ENCODE measurements at regions not wholly inside any gene's neighbourhood (a gene's known extent, or its start where the extent isn't known, plus 50 kb on each side); places are given as distances from the start of the nearest gene placed in this dataset.

- intact Hi-C loops (cut with DNase I; ENCODE audit: low total_unique reads), result no loop called here
- Histone ChIP-seq H3K9me3 (no peaks in the 10 kb centered on the region), H3K27me3 (replicated peaks in 1 of 7) (no peaks in the 10 kb centered on the region), H3K4me1 (no peaks in the 10 kb centered on the region), H3K27ac (no peak overlapping the region), H3K36me3 (no peaks in the 10 kb centered on the region), H3K4me3 (no peak overlapping the region)
- 63 to 77% (median 69%) methylated on average over 2 of the region's 2 CpGs for WGBS, 5 donors
- TF ChIP-seq, protein P1, sequence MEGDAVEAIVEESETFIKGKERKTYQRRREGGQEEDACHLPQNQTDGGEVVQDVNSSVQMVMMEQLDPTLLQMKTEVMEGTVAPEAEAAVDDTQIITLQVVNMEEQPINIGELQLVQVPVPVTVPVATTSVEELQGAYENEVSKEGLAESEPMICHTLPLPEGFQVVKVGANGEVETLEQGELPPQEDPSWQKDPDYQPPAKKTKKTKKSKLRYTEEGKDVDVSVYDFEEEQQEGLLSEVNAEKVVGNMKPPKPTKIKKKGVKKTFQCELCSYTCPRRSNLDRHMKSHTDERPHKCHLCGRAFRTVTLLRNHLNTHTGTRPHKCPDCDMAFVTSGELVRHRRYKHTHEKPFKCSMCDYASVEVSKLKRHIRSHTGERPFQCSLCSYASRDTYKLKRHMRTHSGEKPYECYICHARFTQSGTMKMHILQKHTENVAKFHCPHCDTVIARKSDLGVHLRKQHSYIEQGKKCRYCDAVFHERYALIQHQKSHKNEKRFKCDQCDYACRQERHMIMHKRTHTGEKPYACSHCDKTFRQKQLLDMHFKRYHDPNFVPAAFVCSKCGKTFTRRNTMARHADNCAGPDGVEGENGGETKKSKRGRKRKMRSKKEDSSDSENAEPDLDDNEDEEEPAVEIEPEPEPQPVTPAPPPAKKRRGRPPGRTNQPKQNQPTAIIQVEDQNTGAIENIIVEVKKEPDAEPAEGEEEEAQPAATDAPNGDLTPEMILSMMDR (IDR thresholded peaks at IDR 0.05 in 8 of 11, conservative IDR thresholded peaks at IDR 0.05 in 3 of 11), result no peak
- TF ChIP-seq POLR2A (IDR thresholded peaks at IDR 0.05), result no peak
- DNase-seq, result no peak
These were observed 106.8 kb downstream of the MSX2 start for GRCh38 chr5:174831031-174831660.

DNA sequence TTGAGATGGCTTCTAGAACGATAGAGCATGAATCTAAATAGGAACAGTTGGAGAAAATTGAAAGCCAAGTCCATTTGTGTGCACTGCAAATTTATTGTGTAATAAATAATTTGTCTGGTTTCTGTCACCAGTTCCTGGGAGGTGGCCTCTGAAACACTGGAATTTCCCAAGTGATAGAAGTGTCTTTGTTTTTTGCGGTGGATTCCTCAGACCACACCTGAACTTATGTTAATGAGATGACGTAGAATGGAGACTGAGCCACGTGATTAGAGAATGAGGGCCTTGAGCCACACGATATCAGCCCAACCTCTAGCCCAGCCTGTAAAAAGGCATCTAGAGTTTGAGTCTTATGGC, 105.1 kb downstream of the MSX2 start:
- Histone ChIP-seq H3K4me3 (no peak overlapping the region), H3K27me3 (replicated peaks in 1 of 7) (no peaks in the 10 kb centered on the region), H3K9me3 (no peaks in the 10 kb centered on the region), H3K27ac (no peak overlapping the region), H3K36me3 (no peaks in the 10 kb centered on the region), H3K4me1 (no peaks in the 10 kb centered on the region)
- TF ChIP-seq POLR2AphosphoS5 (IDR thresholded peaks at IDR 0.05) (no peak), POLR2A (IDR thresholded peaks at IDR 0.05) (no peak)
- TF ChIP-seq, protein P1 (IDR thresholded peaks at IDR 0.05 in 8 of 11, conservative IDR thresholded peaks at IDR 0.05 in 3 of 11), result no peak
- no peak for DNase-seq
- 67 to 79% (median 72%) methylated on average over 5 of the region's 5 CpGs for WGBS, 5 donors
- intact Hi-C loops (cut with DNase I; ENCODE audit: low total_unique reads), result no loop called here

- Histone ChIP-seq H3K27me3 (replicated peaks in 1 of 7) (no peaks in the 10 kb centered on the region), H3K9me3 (no peaks in the 10 kb centered on the region), H3K4me1 (no peaks in the 10 kb centered on the region), H3K4me3 (no peak overlapping the region), H3K36me3 (no peaks in the 10 kb centered on the region), H3K27ac (no peak overlapping the region)
- TF ChIP-seq POLR2AphosphoS5 (IDR thresholded peaks at IDR 0.05) (no peak), POLR2A (IDR thresholded peaks at IDR 0.05) (no peak)
- TF ChIP-seq, protein P1 (IDR thresholded peaks at IDR 0.05 in 8 of 11, conservative IDR thresholded peaks at IDR 0.05 in 3 of 11), result no peak
- WGBS, 5 donors, result 69 to 76% (median 71%) methylated on average over 10 of the region's 10 CpGs
- no peak for DNase-seq
- intact Hi-C loops (cut with DNase I; ENCODE audit: low total_unique reads), result no loop called here
These were observed 104.6 kb downstream of the MSX2 start for GRCh38 chr5:174828804-174829510.

DNA sequence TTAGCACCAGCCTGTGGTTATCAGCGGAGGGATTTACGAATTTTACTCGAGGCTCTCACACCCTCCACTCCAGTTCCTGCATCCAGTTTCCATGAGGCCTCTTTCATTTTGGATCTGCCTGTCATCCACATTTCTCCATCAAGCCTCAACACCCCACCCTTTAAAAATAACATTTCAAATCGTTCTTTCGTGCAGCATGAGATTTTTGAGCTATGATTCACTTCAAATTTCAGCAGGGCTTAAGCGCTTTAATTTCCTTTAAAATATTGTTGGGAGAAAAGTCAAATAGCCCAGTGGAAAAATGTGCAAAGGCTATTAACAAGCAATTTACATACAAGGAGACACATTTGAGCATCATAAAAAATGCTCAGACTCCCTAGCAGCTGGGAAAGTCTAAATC, 103.2 kb downstream of the MSX2 start:
- TF ChIP-seq, protein P1 (IDR thresholded peaks at IDR 0.05 in 8 of 11, conservative IDR thresholded peaks at IDR 0.05 in 3 of 11), result no peak
- no peak for TF ChIP-seq POLR2AphosphoS5 (IDR thresholded peaks at IDR 0.05)
- TF ChIP-seq POLR2A (IDR thresholded peaks at IDR 0.05), result no peak
- no peaks in the 10 kb centered on the region for H3K4me1 ChIP-seq
- DNase-seq, result no peak
- H3K9me3 ChIP-seq, result no peaks in the 10 kb centered on the region
- H3K27ac ChIP-seq, result no peak overlapping the region
- no peak overlapping the region for H3K4me3 ChIP-seq
- 78 to 91% (median 82%) methylated on average over 6 of the region's 6 CpGs for WGBS, 5 donors
- H3K36me3 ChIP-seq, result no peaks in the 10 kb centered on the region
- H3K27me3 ChIP-seq (replicated peaks in 1 of 7), result no peaks in the 10 kb centered on the region
- intact Hi-C loops (cut with DNase I; ENCODE audit: low total_unique reads), result no loop called here

Measured in spleen (tissue), 11 donors.